ENCODE measurements at regions not wholly inside any gene's neighbourhood (a gene's known extent, or its start where the extent isn't known, plus 50 kb on each side); places are given as distances from the start of the nearest gene placed in this dataset.

DNA sequence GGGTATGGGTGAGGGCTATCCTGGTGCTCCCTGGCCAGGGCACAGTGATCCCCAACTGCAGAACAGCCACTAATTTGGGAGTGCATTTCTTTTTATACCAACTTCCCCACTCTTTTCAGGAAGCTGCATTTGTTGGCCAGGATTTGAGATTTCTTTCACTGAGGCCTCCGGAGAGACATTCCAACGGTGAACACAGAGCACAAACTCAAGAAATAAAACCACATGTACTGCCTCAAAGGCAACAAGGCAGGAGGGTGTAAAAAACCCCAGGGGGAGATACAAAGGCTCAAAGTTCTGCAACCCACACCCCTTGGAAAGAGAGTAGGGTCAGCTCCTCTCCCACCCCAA is 65.3 kb downstream of the CPN2 start:
- H3K27me3 Mint-ChIP-seq = peaks cover 4% of the 10 kb centered on the region
- H3K4me3 Mint-ChIP-seq = no peak overlapping the region
- no peak for DNase-seq (ENCODE audit: extremely low spot score, unreplicated experiment)

DNA sequence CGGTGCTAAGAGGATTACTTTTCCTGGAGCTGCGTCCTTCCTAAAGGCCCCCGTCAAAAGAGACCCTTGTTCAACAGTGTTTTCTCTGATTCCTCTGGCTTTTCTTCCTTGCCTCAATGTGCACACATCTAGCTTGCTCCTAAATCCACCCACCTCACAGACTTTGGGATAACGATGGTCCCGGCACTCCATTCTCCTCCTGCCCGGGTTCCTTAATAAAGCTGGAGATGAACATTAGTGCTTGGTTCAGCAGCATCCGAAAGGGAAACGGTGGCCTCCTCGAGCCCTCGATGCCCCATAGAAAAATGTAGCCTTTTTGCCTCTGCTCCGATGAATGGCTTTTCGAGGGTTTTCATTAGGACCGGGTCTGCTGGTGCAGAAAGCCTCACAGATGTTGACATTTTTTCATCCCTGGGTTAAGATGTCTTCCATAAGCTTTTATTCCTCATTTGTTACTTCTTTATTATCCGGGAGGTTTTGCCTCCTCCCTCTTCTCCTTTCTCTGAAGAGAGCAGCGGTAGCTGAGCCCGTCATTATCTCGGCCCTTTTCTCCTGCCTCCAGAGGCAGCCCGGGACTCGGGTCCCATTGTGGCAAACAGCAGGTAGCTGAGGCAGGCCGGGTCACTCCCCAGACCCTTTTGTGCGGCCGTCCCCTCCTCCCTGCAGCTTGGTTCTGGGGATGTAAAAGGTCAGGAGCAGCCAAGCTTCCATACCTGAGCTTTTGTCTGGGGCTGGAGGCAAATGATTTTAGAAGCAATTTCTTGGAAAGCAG is 64.6 kb downstream of the CPN2 start:
- TF ChIP-seq, protein P1, sequence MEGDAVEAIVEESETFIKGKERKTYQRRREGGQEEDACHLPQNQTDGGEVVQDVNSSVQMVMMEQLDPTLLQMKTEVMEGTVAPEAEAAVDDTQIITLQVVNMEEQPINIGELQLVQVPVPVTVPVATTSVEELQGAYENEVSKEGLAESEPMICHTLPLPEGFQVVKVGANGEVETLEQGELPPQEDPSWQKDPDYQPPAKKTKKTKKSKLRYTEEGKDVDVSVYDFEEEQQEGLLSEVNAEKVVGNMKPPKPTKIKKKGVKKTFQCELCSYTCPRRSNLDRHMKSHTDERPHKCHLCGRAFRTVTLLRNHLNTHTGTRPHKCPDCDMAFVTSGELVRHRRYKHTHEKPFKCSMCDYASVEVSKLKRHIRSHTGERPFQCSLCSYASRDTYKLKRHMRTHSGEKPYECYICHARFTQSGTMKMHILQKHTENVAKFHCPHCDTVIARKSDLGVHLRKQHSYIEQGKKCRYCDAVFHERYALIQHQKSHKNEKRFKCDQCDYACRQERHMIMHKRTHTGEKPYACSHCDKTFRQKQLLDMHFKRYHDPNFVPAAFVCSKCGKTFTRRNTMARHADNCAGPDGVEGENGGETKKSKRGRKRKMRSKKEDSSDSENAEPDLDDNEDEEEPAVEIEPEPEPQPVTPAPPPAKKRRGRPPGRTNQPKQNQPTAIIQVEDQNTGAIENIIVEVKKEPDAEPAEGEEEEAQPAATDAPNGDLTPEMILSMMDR (conservative IDR thresholded peaks at IDR 0.05) = no peak
- H3K9me3 Mint-ChIP-seq = peaks cover 5% of the 10 kb centered on the region
- peaks cover 5% of the 10 kb centered on the region for H3K36me3 Mint-ChIP-seq
- no peak for DNase-seq (ENCODE audit: extremely low spot score, unreplicated experiment)
- H3K27ac Mint-ChIP-seq = no peak overlapping the region
- no peak overlapping the region for H3K4me3 Mint-ChIP-seq
- H3K4me1 Mint-ChIP-seq (ENCODE audit: unreplicated experiment) = peaks cover 20% of the 10 kb centered on the region
- peaks cover 4% of the 10 kb centered on the region for H3K27me3 Mint-ChIP-seq

More for the DNA sequence above, 65.3 kb downstream of the CPN2 start:
- H3K27ac Mint-ChIP-seq = no peak overlapping the region
- TF ChIP-seq, protein P1 (conservative IDR thresholded peaks at IDR 0.05) = no peak
- H3K4me1 Mint-ChIP-seq (ENCODE audit: unreplicated experiment) = peaks cover 20% of the 10 kb centered on the region
- H3K9me3 Mint-ChIP-seq = peaks cover 5% of the 10 kb centered on the region
- peaks cover 5% of the 10 kb centered on the region for H3K36me3 Mint-ChIP-seq

- Mint-ChIP-seq H3K4me3 (no peak overlapping the region), H3K36me3 (peaks cover 6% of the 10 kb centered on the region), H3K27me3 (peaks cover 5% of the 10 kb centered on the region), H3K9me3 (peaks cover 5% of the 10 kb centered on the region), H3K4me1 (ENCODE audit: unreplicated experiment) (peaks cover 19% of the 10 kb centered on the region), H3K27ac (no peak overlapping the region)
- no peak for DNase-seq (ENCODE audit: extremely low spot score, unreplicated experiment)
- TF ChIP-seq, protein P1 (conservative IDR thresholded peaks at IDR 0.05) = peak; percentile 27
Measured at GRCh38 chr3:194287374-194287773, 63.8 kb downstream of the CPN2 start.

GRCh38 chr3:194287977-194288706 is 63.0 kb downstream of the CPN2 start:
- Mint-ChIP-seq H3K27me3 (peaks cover 4% of the 10 kb centered on the region), H3K4me3 (no peak overlapping the region), H3K36me3 (peaks cover 9% of the 10 kb centered on the region), H3K9me3 (peaks cover 5% of the 10 kb centered on the region), H3K4me1 (ENCODE audit: unreplicated experiment) (peaks cover 11% of the 10 kb centered on the region), H3K27ac (no peak overlapping the region)
- no peak for DNase-seq (ENCODE audit: extremely low spot score, unreplicated experiment)
- TF ChIP-seq, protein P1 (conservative IDR thresholded peaks at IDR 0.05) = peak; percentile 48

Measured in type B pancreatic cell (in vitro differentiated cells).